22Rv1 (cell line): ENCODE measurements at regions not wholly inside any gene's neighbourhood (a gene's known extent, or its start where the extent isn't known, plus 50 kb on each side); places are given as distances from the start of the nearest gene placed in this dataset.

Experiments used
- H3K27ac ChIP-seq: fragments of 450-650 bp; 2 replicates; pipeline ENCODE4 v1.5.1; 2017
- ZFX ChIP-seq: fragments of 450-650 bp; IDR thresholded peaks from 2 replicates; pipeline ENCODE4 v1.6.1; 2017; ENCODE audit warnings: antibody characterized with exemption, borderline replicate concordance
- TF ChIP-seq, protein P1 (sequence below): fragments of 450-650 bp; IDR thresholded peaks from 2 replicates; pipeline ENCODE4 v1.5.1; 2017; ENCODE audit warnings: mild to moderate bottlenecking

DNA sequence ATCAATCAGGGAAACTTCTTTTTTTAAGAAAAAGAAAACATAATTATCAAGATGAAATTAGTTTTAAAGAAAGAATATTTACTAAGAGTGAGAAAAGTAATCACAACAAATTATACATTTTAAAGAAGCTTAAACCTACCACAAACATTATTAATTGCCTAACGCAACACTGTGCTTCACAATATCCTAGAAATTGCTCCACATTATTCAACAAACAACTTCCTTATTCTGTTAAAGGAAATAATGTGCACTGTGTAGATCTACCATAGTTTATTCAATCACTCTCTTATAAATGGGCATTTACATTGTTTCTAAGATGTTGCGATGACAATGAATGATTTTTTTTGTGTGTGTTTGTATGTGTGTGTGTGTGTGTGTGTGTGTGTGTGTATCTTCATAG is 525.9 kb upstream of the KCNMB2 start:
- TF ChIP-seq ZFX, result no peak
- TF ChIP-seq, protein P1, sequence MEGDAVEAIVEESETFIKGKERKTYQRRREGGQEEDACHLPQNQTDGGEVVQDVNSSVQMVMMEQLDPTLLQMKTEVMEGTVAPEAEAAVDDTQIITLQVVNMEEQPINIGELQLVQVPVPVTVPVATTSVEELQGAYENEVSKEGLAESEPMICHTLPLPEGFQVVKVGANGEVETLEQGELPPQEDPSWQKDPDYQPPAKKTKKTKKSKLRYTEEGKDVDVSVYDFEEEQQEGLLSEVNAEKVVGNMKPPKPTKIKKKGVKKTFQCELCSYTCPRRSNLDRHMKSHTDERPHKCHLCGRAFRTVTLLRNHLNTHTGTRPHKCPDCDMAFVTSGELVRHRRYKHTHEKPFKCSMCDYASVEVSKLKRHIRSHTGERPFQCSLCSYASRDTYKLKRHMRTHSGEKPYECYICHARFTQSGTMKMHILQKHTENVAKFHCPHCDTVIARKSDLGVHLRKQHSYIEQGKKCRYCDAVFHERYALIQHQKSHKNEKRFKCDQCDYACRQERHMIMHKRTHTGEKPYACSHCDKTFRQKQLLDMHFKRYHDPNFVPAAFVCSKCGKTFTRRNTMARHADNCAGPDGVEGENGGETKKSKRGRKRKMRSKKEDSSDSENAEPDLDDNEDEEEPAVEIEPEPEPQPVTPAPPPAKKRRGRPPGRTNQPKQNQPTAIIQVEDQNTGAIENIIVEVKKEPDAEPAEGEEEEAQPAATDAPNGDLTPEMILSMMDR, result no peak
- no peak overlapping the region for H3K27ac ChIP-seq

DNA sequence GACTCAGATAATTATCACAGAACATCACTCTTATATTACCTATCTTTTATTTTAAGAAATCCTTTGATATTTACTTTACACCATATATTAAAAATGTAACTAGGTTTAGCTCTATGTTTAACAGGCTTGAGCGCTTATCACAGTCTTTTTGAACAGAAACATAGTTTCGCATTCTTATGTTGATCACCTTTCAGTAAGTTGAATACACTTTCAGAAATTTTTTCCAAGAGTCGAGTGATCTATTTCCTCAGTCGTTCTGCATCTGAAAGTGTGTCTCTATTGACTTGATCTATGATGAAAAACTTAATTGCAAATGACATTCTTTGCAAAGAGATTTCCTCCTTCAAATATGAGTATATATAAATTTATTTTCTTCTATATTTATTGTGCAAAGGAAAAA is 516.6 kb upstream of the KCNMB2 start:
- TF ChIP-seq, protein P1, result no peak
- no peak for TF ChIP-seq ZFX

DNA sequence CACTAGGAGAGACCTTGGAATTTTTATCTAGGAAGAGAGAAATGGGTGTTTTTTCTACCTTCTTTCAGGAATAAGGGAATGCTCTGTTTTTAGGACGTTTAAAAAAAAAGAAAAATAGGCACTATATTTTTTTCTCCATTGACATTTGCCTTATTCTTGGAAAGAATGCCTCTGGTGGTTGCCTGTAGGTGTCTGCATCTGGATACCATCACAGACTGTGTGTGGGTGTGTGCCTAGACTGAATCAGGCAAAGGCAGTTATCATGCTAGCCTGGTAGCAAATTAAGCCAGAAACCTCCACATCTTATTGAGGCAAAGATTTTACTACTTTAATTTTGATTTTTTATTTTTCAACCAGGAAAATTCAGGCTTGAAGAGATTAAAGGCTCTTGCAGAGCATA is 513.6 kb upstream of the KCNMB2 start:
- TF ChIP-seq ZFX, result no peak
- TF ChIP-seq, protein P1, result no peak
- no peak overlapping the region for H3K27ac ChIP-seq

More for the DNA sequence above, 516.6 kb upstream of the KCNMB2 start:
- no peak overlapping the region for H3K27ac ChIP-seq

DNA sequence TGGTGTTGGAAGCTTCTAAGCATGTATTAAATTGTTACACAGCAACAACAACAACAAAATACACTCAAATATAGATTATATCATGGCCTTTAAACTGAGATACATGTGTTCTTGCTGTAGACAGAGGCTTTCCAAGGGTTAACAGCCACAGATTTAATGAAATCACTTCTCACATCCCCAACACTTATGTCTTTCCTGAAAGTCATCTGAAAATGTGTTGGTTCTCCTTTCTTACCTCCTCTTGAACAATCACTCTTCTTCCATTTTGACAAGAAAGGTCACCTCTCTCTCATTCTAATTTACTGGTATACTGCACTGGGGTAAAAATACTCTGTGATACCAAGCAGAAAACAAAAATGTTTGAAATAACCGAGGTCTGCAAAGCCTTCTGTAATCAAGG is 507.3 kb upstream of the KCNMB2 start:
- no peak overlapping the region for H3K27ac ChIP-seq
- TF ChIP-seq ZFX, result no peak
- TF ChIP-seq, protein P1, result no peak

DNA sequence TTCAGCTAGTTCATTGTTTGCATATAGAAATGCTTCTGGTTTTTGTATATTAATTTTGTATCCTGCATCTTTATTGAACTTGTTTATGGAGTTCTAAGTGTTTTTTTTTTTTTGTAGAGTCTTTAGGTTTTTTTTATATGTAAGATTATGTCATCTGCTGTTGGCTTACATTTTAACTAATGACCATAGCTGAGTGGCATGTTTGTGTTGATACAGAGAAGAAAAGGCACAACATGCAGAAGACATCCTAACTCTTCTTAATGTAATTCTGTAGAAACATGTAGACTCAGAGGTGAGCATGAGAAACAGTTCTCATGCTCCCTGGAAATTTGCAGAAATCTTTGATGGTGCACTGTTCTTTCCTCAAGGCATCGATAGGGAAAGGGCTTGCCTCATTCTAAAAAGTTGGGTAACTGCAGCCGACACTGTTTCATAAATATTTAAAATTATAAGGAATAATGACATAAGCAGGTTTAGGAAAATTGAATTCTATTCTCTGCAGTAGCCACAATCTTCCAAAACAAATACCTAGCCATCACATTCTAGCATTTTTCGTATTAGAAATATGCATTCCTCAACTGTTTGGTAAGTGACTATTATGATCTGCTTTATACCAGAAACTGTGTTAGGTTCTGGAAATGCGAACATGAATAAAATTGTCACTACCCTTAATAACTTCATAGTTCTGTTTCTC is 499.6 kb upstream of the KCNMB2 start:
- TF ChIP-seq, protein P1, result no peak
- no peak for TF ChIP-seq ZFX

DNA sequence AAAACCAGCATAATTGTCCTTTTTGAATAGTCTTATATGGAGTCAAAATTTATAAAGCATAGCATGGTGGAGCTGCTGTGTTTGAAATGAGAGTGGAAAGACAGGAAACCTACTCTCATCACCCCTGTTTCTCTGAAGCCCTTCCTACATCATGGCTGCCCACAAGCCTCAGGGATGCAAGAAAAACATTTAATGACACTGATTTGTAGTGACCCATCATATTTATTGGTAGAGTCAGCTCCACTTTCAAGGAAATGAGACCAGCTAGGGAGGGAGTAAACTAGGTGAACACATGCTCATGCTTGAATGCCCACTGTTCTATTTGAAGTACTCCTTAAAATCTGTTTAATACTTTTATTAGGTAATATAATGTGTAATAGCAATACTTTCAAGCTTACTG is 494.3 kb upstream of the KCNMB2 start:
- H3K27ac ChIP-seq, result no peak overlapping the region
- TF ChIP-seq, protein P1, result no peak
- no peak for TF ChIP-seq ZFX

More for the DNA sequence above, 499.6 kb upstream of the KCNMB2 start:
- no peak overlapping the region for H3K27ac ChIP-seq

DNA sequence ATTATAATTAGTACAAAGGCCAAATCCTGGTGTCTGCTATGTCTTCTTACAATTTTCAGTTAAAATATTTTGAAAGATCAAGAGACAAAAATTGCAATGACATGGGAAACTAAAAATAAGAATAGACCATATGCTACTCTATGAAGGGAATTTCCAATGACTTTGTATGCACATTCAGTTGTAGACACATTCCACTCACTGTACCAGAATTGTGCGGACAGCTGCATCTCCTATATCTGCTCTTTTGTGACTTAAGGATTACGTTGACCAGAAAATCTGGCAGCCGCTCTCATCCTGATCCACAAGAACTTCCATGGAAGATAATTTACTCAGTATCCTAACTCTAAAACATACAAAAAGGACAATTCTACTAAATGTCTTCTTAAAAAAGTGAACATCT is 493.9 kb upstream of the KCNMB2 start:
- TF ChIP-seq ZFX, result no peak
- TF ChIP-seq, protein P1, result no peak
- H3K27ac ChIP-seq, result no peak overlapping the region
